CD4-positive, alpha-beta T cell treated with Interleukin-1 beta for 1 hour (primary cell): ENCODE measurements at regions not wholly inside any gene's neighbourhood (a gene's known extent, or its start where the extent isn't known, plus 50 kb on each side); places are given as distances from the start of the nearest gene placed in this dataset.
A peak's percentile ranks its signal among the peaks of the same experiment; 100 is the strongest.
"Not testable (repeated sequence)": the region's sequence is repeated elsewhere in the genome, so short reads cannot be mapped to it uniquely, and the experiment has no call there.

Experiments
- DNase-seq, 2 donors: peaks; one replicate each; pipeline ENCODE4 v3.0.0-alpha.2; 2020 to 2022

GRCh38 chr3:82137050-82137449 is 375.6 kb upstream of the GBE1 start:
- no peak for DNase-seq

GRCh38 chr3:82133070-82133606 is 371.7 kb upstream of the GBE1 start:
- DNase-seq, result peak; percentile 28 to 46

GRCh38 chr3:82132210-82133069 is 371.0 kb upstream of the GBE1 start:
- no peak for DNase-seq

GRCh38 chr3:82130046-82130445 is 368.6 kb upstream of the GBE1 start:
- DNase-seq, result peak; percentile 2 to 3

- no peak for DNase-seq
Measured at GRCh38 chr3:82129221-82129801, 367.9 kb upstream of the GBE1 start.

GRCh38 chr3:82128271-82128670 is 366.8 kb upstream of the GBE1 start:
- DNase-seq, result no peak

GRCh38 chr3:82122554-82123345 is 361.3 kb upstream of the GBE1 start:
- no peak for DNase-seq

- DNase-seq, result no peak
Measured at GRCh38 chr3:82114589-82114988, 353.1 kb upstream of the GBE1 start.

GRCh38 chr3:82110721-82111120 is 349.3 kb upstream of the GBE1 start:
- not testable (repeated sequence) for DNase-seq

- no peak for DNase-seq
Measured at GRCh38 chr3:82103241-82103640, 341.8 kb upstream of the GBE1 start.

- no peak for DNase-seq
Measured at GRCh38 chr3:82100378-82100777, 338.9 kb upstream of the GBE1 start.

- DNase-seq, result no peak
Measured at GRCh38 chr3:82093641-82094040, 332.2 kb upstream of the GBE1 start.

GRCh38 chr3:82088749-82089148 is 327.3 kb upstream of the GBE1 start:
- DNase-seq, result no peak

- no peak for DNase-seq
Measured at GRCh38 chr3:82087958-82088357, 326.5 kb upstream of the GBE1 start.

GRCh38 chr3:82085851-82086475 is 324.5 kb upstream of the GBE1 start:
- no peak for DNase-seq

- DNase-seq, result no peak
Measured at GRCh38 chr3:82085356-82085755, 323.9 kb upstream of the GBE1 start.

GRCh38 chr3:82084824-82085223 is 323.4 kb upstream of the GBE1 start:
- no peak for DNase-seq

- DNase-seq, result no peak
Measured at GRCh38 chr3:82082796-82083195, 321.4 kb upstream of the GBE1 start.

GRCh38 chr3:82081351-82081750 is 319.9 kb upstream of the GBE1 start:
- DNase-seq, result no peak

GRCh38 chr3:82080792-82081191 is 319.3 kb upstream of the GBE1 start:
- no peak for DNase-seq

- no peak for DNase-seq
Measured at GRCh38 chr3:82080261-82080660, 318.8 kb upstream of the GBE1 start.

GRCh38 chr3:82079335-82079890 is 318.0 kb upstream of the GBE1 start:
- DNase-seq, result no peak

GRCh38 chr3:82078246-82078645 is 316.8 kb upstream of the GBE1 start:
- no peak for DNase-seq
